HG02588 (cell line): ENCODE measurements at regions not wholly inside any gene's neighbourhood (a gene's known extent, or its start where the extent isn't known, plus 50 kb on each side); places are given as distances from the start of the nearest gene placed in this dataset.

Experiments used
- ATAC-seq: cut with Tn5 transposase; IDR thresholded peaks from one replicate; pipeline ENCODE4 v1.9.1; 2021; ENCODE audit warnings: mild to moderate bottlenecking, moderate library complexity; ENCODE audit not compliant: unreplicated experiment

- no peak for ATAC-seq
Measured at GRCh38 chr16:85476389-85476788, 136.7 kb upstream of the GSE1 start.

- no peak for ATAC-seq
Measured at GRCh38 chr16:85477801-85478363, 135.2 kb upstream of the GSE1 start.

- ATAC-seq, result no peak
Measured at GRCh38 chr16:85479972-85480726, 133.0 kb upstream of the GSE1 start.

GRCh38 chr16:85480727-85481101, 132.4 kb upstream of the GSE1 start:
- ATAC-seq, result no peak

GRCh38 chr16:85481206-85481605, 131.9 kb upstream of the GSE1 start:
- no peak for ATAC-seq

GRCh38 chr16:85481738-85482137, 131.4 kb upstream of the GSE1 start:
- ATAC-seq, result no peak

DNA sequence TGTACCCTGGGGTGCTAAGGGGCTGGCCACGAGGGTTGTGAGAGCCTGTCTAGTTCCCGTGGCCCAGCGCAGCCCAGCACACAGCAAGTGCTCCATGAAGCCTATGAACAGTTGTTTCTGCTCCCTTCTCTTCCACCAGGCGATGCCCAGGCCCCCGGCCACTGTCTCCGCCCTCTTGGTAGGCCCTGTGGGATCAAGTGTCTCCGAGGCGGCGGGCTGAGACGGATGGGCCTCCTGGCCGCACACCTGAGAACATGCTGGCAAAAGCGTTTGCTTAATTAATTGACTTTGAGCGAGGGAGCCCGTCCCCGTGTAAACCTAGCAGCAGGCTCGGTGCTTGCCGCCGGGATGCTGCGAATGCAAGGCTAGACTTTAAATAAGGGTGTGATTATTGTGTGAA, 129.7 kb upstream of the GSE1 start:
- ATAC-seq, result no peak

DNA sequence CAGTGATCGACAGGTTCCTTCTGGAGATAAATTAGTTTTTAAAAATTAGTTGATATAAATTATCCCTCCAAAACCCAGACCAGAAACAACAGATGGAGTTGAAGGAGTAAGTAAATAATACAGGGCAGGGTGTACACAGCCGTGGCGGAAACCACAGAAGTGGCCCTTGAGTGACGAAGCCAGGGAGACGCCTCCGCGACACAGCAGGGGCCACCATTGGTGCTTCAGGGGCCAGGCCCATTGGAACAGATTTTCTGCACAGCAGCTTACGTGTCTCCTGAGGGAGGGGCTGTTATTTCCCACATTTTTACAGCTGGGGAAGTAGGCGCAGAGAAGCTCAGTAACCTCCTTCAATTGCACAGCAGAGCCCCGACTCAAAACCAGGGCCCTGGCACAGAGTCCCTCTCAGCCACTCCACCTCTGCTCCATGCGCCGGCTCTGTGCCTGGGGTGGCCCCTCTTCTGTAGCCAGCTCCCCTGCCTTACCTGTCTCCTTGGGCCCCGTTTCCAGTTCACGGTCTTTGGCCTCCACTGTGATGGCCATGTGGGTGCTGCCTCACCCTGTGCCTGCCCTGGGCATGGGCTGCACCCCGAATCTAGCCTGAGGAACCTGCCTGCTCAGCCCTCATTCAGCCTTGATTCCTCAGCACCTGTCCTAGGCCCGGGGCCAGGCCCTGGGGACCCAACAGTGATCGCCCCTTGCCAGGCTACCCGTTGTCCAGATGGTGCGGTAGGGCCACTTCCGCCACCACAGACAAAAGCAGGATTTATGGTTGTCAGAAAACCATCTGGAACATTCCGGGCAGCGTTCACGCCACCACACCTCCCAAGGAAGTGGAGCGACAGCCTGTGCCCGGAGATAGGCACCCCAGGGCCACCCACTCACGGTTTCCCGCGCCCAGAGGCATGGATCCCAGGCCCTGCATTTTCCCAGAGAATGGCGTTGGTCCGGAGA, 128.5 kb upstream of the GSE1 start:
- ATAC-seq, result no peak

- no peak for ATAC-seq
Measured at GRCh38 chr16:85485379-85485778, 127.7 kb upstream of the GSE1 start.

DNA sequence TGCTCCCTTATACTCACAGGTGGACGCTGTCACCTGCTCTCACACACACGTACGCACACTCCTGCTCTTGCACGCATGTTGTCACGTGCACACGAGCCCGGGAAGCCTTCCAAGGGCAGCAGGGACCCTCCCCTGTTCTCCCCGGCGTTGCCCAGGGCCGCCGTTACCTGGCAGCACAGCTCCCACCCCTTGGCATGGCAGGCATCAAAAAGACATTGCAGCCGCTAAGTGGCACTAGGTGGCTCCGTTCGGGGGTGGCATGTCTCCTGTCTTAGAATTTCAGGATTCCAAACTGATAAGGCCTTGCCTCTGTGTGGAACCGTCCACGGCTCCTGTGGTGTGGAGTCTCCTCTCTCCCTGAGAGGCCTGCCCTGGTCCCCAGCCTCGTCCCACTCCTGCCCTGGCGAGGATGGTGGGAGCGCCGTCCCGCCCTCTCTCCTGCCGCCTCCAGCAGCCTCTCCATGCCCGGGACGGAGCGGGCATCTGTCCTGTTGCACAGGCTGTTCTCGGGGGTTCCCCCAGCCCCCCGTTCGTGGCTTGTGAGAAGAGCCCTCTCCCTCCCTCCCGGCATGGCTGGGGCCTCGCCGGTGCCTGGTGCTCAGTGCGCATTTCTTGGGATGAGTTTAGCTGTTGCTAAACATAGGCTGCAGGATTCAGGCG, 126.7 kb upstream of the GSE1 start:
- ATAC-seq, result no peak

- ATAC-seq, result no peak
Measured at GRCh38 chr16:85488414-85488813, 124.7 kb upstream of the GSE1 start.

DNA sequence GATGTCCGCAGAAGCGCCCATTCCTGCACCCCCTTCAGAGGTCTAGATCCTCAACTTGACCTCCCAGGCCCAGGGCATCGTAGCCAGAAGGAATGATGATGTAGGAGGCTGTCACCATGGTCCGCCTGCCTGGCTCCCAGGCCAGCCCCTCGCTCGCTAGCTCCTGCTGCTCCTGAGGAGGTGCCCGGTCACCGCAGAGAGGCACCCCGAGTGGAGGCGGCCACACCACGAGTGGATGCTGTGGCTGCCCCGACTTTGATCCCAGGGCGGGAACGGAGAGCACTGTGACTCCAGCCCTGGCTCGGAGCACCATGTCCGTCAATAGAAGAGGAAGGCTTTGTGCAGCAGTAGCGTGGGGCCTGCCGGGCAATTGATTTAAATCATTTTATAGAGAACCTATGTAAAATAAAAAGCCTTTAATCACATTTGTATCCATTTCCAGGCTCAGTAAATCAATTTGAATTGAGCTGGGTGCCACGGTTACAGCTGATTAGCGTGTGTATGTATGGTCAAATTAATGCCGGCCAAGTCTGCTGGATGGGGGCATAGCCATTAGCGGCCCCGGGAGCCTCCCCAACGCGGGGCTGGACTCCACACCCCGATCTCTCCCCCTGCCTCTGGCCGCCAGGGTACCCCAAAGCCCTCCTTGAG, 122.6 kb upstream of the GSE1 start:
- ATAC-seq, result no peak

DNA sequence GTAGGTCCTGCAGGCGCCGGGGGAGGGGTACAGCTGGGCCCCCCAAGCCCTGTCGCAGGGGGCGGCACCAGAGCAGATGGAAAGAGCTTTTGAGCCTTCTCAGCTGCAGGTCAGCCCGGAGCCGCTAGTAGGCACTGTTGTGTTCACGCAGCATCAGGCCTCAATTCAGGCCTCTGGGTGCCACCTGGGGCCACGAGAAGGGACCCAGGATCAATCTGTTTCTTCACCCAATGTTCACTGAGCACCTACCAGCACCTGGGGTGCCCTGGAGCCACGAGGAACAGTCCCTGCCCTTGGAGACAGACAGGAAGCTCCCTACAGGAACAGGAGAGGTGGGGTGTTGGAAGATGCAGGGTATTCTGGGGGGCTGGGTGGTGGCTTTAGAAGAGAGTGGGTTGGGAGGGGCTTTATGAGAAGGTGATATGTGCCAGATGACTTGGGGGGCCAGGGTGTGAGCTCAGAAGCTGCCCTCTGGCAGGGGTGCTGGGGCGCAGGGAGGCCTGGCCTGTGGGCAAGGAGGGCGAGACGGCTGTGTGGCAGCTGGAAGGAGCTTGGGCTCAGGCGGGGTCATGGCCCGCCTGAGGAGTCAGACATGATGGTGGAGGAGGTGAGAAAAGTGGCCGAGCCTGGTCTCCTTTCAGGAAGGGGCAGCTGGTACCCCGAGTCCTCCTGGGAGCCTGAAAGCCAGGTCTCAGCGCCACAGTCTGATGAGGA, 121.9 kb upstream of the GSE1 start:
- ATAC-seq, result no peak

- ATAC-seq, result no peak
Measured at GRCh38 chr16:85491798-85492294, 121.3 kb upstream of the GSE1 start.

- no peak for ATAC-seq
Measured at GRCh38 chr16:85492295-85492864, 120.7 kb upstream of the GSE1 start.

GRCh38 chr16:85494315-85494714, 118.8 kb upstream of the GSE1 start:
- ATAC-seq, result no peak

DNA sequence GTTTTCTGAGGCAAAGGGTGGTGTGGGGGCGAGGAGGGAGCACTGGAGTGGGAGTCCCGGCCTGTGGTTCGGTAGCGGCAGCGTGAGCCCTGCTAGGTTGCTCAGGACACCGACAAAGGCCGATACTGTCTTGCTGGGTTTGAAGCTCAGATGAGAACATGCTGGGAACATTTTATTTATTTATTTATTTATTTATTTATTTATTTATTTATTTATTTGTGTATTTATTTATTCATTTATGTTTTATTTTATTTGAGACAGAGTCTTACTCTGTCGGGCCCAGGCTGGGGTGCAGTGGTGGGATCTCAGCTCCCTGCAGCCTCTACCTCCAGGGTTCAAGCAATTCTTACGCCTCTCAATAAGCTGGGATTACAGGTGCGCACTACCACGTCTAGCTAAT, 117.9 kb upstream of the GSE1 start:
- no peak for ATAC-seq

DNA sequence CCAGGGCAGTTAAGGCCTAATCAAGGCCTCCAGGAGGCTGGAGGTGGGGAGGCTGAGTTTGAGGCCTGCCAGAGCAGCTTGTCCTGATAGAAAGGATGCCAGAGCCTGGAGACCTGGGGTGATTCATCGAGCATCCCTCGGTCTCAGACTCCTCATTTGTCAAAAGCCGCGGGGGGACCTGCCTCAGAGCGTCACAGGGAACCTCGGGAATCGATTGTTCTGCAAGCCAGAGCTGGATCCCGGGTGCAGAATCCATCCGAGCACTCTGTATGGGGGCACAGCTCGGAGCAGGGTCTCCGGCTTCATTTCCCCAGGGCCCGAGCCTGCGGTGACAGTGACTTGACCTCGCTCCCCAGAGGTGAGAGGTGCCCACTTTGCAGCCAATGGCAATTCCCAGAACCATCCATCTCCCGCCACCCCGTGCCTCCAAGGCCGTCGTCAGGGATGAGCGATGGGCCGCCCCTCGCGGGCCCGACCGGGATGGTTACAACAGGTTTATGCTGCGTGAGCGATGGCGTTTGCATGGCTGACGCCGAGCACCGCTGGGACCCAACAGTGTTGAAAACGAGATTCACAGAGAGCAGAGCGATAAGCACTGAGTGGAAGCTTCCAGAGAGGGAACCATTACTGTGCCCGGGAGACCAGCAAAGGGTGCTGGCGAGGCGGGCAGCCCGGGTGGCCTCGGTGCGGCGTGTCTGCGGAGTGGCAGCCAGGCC, 117.1 kb upstream of the GSE1 start:
- ATAC-seq, result no peak
